Chondrocyte (in vitro differentiated cells): ENCODE measurements at regions not wholly inside any gene's neighbourhood (a gene's known extent, or its start where the extent isn't known, plus 50 kb on each side); places are given as distances from the start of the nearest gene placed in this dataset.

Experiments used
- DNase-seq: peaks from one replicate; pipeline ENCODE4 v3.0.0; 2021; ENCODE audit warnings: mixed read lengths, low spot score
- H3K27ac Mint-ChIP-seq: one replicate; pipeline ENCODE4 v1.8.0; 2021; ENCODE audit warnings: mild to moderate bottlenecking, moderate library complexity, mixed read lengths; ENCODE audit not compliant: unreplicated experiment
- H3K27me3 Mint-ChIP-seq: 2 replicates; pipeline ENCODE4 v1.8.0; 2021; ENCODE audit warnings: low read depth, mixed read lengths
- H3K36me3 Mint-ChIP-seq: 2 replicates; pipeline ENCODE4 v1.8.0; 2021; ENCODE audit warnings: low read depth, mixed read lengths
- H3K4me1 Mint-ChIP-seq: 2 replicates; pipeline ENCODE4 v1.8.0; 2021; ENCODE audit warnings: low read depth, mild to moderate bottlenecking, mixed read lengths
- H3K4me3 Mint-ChIP-seq: one replicate; pipeline ENCODE4 v1.8.0; 2021; ENCODE audit warnings: mild to moderate bottlenecking, moderate library complexity, mixed read lengths; ENCODE audit not compliant: unreplicated experiment
- H3K9me3 Mint-ChIP-seq: 2 replicates; pipeline ENCODE4 v1.8.0; 2021; ENCODE audit warnings: low read depth, mixed read lengths
- CTCF ChIP-seq: fragments of 200-600 bp; sonication (generic); IDR thresholded peaks from 2 replicates; pipeline ENCODE4 v1.5.0; 2021; ENCODE audit warnings: antibody characterized with exemption, mild to moderate bottlenecking, moderate library complexity

GRCh38 chr15:70356919-70357318 is 259.2 kb upstream of the TLE3 start:
- H3K36me3 Mint-ChIP-seq, result no peaks in the 10 kb centered on the region
- peaks cover 48% of the 10 kb centered on the region for H3K27me3 Mint-ChIP-seq
- H3K4me1 Mint-ChIP-seq, result no peaks in the 10 kb centered on the region
- DNase-seq, result no peak
- H3K4me3 Mint-ChIP-seq, result no peak overlapping the region
- no peaks in the 10 kb centered on the region for H3K9me3 Mint-ChIP-seq
- no peak for TF ChIP-seq CTCF
- no peak overlapping the region for H3K27ac Mint-ChIP-seq

- peaks cover 54% of the 10 kb centered on the region for H3K27me3 Mint-ChIP-seq
- DNase-seq, result no peak
- H3K27ac Mint-ChIP-seq, result no peak overlapping the region
- H3K4me3 Mint-ChIP-seq, result no peak overlapping the region
- H3K36me3 Mint-ChIP-seq, result no peaks in the 10 kb centered on the region
- no peaks in the 10 kb centered on the region for H3K9me3 Mint-ChIP-seq
- no peak for TF ChIP-seq CTCF
- no peaks in the 10 kb centered on the region for H3K4me1 Mint-ChIP-seq
Observed at GRCh38 chr15:70356062-70356860, 258.5 kb upstream of the TLE3 start.

GRCh38 chr15:70355275-70355795 is 257.6 kb upstream of the TLE3 start:
- Mint-ChIP-seq H3K27ac (no peak overlapping the region), H3K9me3 (no peaks in the 10 kb centered on the region), H3K4me1 (no peaks in the 10 kb centered on the region), H3K4me3 (no peak overlapping the region), H3K27me3 (peaks cover 57% of the 10 kb centered on the region), H3K36me3 (no peaks in the 10 kb centered on the region)
- DNase-seq, result no peak
- TF ChIP-seq CTCF, result peak; percentile 44

DNA sequence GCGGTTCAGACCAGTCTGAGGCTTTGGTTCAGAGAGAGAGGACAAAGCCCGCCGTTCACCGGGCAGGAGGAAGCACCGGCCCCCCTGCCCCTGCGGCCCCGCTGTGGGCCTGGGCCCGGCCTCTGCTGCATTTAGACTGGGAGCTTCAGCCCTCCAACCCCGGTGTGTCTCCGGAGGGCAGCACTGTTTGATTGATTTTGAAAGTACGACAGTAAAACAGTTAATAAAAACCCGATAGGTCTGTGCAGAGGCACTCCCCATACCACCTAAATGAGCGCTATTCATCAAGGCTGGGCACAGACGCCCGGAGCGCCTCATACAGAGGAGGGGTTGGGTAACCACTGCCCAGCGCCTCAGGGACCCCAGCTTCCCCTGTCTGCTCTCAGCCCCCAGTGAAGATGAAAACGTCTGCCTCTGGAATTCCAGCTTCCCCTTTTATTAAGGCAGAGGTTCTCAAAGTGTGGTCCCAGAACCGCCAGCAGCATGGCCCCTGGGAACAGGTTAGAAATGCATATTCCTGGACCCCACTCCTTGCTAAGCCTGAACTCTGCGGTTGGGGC is 256.7 kb upstream of the TLE3 start:
- no peak for TF ChIP-seq CTCF
- Mint-ChIP-seq H3K27me3 (peaks cover 63% of the 10 kb centered on the region), H3K27ac (no peak overlapping the region), H3K9me3 (no peaks in the 10 kb centered on the region), H3K4me3 (no peak overlapping the region), H3K4me1 (no peaks in the 10 kb centered on the region), H3K36me3 (no peaks in the 10 kb centered on the region)
- no peak for DNase-seq

- Mint-ChIP-seq H3K36me3 (no peaks in the 10 kb centered on the region), H3K4me1 (peaks cover 4% of the 10 kb centered on the region), H3K27me3 (peaks cover 65% of the 10 kb centered on the region), H3K9me3 (no peaks in the 10 kb centered on the region), H3K4me3 (no peak overlapping the region), H3K27ac (no peak overlapping the region)
- no peak for TF ChIP-seq CTCF
- DNase-seq, result no peak
Observed at GRCh38 chr15:70353606-70354345, 256.1 kb upstream of the TLE3 start.
